H1 (cell line): ENCODE measurements at regions not wholly inside any gene's neighbourhood (a gene's known extent, or its start where the extent isn't known, plus 50 kb on each side); places are given as distances from the start of the nearest gene placed in this dataset.

Experiments
- CTCF ChIA-PET: fragments of 300-600 bp; sonication (Branson Sonifier 250); formaldehyde crosslinking; loops from one replicate; lab custom pipeline; 2021; ENCODE audit not compliant: partially characterized antibody; lab: Charles Lee
- POLR2A ChIA-PET: fragments of 300-600 bp; sonication (Branson Sonifier 250); formaldehyde crosslinking; loops from one replicate; lab custom pipeline; 2021; ENCODE audit warnings: inconsistent platforms; ENCODE audit not compliant: partially characterized antibody; lab: Charles Lee
- DNase-seq, 2 experiments: peaks; one replicate each; pipeline versions ENCODE4 v3.0.0 to v3.0.0-alpha.2; 2010 to 2022; ENCODE audit warnings: low spot score in 2 of 2, low read depth in 1 of 2, mixed read lengths in 1 of 2
- FAIRE-seq: peaks from 2 replicates; lab custom pipeline; 2011; peaks lifted over from hg19 to GRCh38; lab: Jason Lieb, UNC
- H2AFZ ChIP-seq: 2 replicates; pipeline ENCODE4 v1.8.1; 2012; ENCODE audit warnings: low read length, inconsistent platforms
- H2AK5ac ChIP-seq: 2 replicates; pipeline ENCODE4 v1.6.1; 2013; ENCODE audit warnings: low read depth, low read length
- H2BK120ac ChIP-seq: replicated peaks from 2 replicates; pipeline ENCODE3; 2013; ENCODE audit warnings: low read depth, low read length, inconsistent platforms
- H2BK12ac ChIP-seq: 2 replicates; pipeline ENCODE4 v1.6.1; 2013; ENCODE audit warnings: low read depth, low read length
- H2BK15ac ChIP-seq: 2 replicates; pipeline ENCODE4 v1.6.1; 2013; ENCODE audit warnings: low read length
- H2BK20ac ChIP-seq: 2 replicates; pipeline ENCODE4 v1.6.1; 2013; ENCODE audit warnings: low read length
- H2BK5ac ChIP-seq: 2 replicates; pipeline ENCODE4 v1.6.1; 2013; ENCODE audit warnings: low read depth, low read length
- H3K14ac ChIP-seq: 2 replicates; pipeline ENCODE4 v1.6.1; 2013; ENCODE audit warnings: inconsistent platforms; ENCODE audit not compliant: insufficient read length
- H3K18ac ChIP-seq: 2 replicates; pipeline ENCODE4 v1.6.1; 2013; ENCODE audit warnings: low read length; ENCODE audit errors: extremely low read depth
- H3K23ac ChIP-seq: 2 replicates; pipeline ENCODE4 v1.6.1; 2013; ENCODE audit warnings: inconsistent platforms; ENCODE audit not compliant: insufficient read length
- H3K23me2 ChIP-seq: 2 replicates; pipeline ENCODE4 v1.6.1; 2013; ENCODE audit warnings: low read depth, low read length
- H3K27ac ChIP-seq: 2 replicates; pipeline ENCODE4 v1.6.1; 2011; ENCODE audit warnings: low read depth, low read length, inconsistent platforms
- H3K27me3 ChIP-seq, 4 experiments: replicated peaks in 1 of 4; 1 replicate in 1 of 4; 2 replicates in 3 of 4; pipeline versions ENCODE4 v1.6.1 to v1.8.1; 2011 to 2013; ENCODE audit warnings: low read length in 3 of 4, mild to moderate bottlenecking in 3 of 4, inconsistent platforms in 2 of 4, mixed read lengths in 2 of 4, moderate library complexity in 1 of 4; ENCODE audit not compliant: control insufficient read depth in 3 of 4, insufficient read depth in 3 of 4; ENCODE audit errors: extremely low read depth in 1 of 4
- H3K36me3 ChIP-seq, 4 experiments: 2 replicates each; pipeline versions ENCODE4 v1.6.1 to v1.8.1; 2011 to 2013; ENCODE audit warnings: mild to moderate bottlenecking in 4 of 4, low read length in 3 of 4, moderate library complexity in 2 of 4, control low read depth in 1 of 4, inconsistent platforms in 1 of 4; ENCODE audit not compliant: insufficient read depth in 4 of 4, control insufficient read depth in 2 of 4
- H3K4ac ChIP-seq: replicated peaks from 2 replicates; pipeline ENCODE3; 2013; ENCODE audit warnings: low read length, low read depth, mixed read lengths, inconsistent platforms; ENCODE audit not compliant: insufficient read length
- H3K4me1 ChIP-seq, 4 experiments: replicated peaks in 1 of 4; 1 replicate in 1 of 4; 2 replicates in 3 of 4; pipeline versions ENCODE4 v1.6.1 to v1.8.1; 2011 to 2013; ENCODE audit warnings: low read length in 3 of 4, inconsistent platforms in 2 of 4, mixed read lengths in 1 of 4; ENCODE audit not compliant: insufficient read depth in 4 of 4, control insufficient read depth in 3 of 4
- H3K4me2 ChIP-seq, 2 experiments: 2 replicates each; pipeline versions ENCODE4 v1.6.1 to v1.8.1; 2011 to 2013; ENCODE audit warnings: low read depth in 2 of 2, low read length in 2 of 2, control low read depth in 1 of 2, inconsistent platforms in 1 of 2, mild to moderate bottlenecking in 1 of 2; ENCODE audit not compliant: insufficient read depth in 1 of 2
- H3K4me3 ChIP-seq, 4 experiments: fragments of 200-600, 300-600 bp in 1 of 4; sonication (generic), shearing (Covaris generic), sonication (Bioruptor Twin) in 1 of 4; 2 replicates each; pipeline versions ENCODE4 v1.5.1 to v1.8.1; 2011 to 2016; ENCODE audit warnings: low read length in 4 of 4, low read depth in 3 of 4, control low read depth in 2 of 4, inconsistent platforms in 2 of 4, mild to moderate bottlenecking in 2 of 4, mixed read lengths in 1 of 4, moderate library complexity in 1 of 4; ENCODE audit not compliant: insufficient read depth in 2 of 4; ENCODE audit errors: extremely low read depth in 1 of 4
- H3K56ac ChIP-seq: replicated peaks from 2 replicates; pipeline ENCODE3; 2013; ENCODE audit warnings: low read depth, mild to moderate bottlenecking, mixed read lengths, low read length, inconsistent platforms; ENCODE audit not compliant: insufficient read length
- H3K79me1 ChIP-seq: 2 replicates; pipeline ENCODE4 v1.6.1; 2013; ENCODE audit warnings: low read depth, low read length, control low read depth
- H3K79me2 ChIP-seq, 2 experiments: 2 replicates each; pipeline versions ENCODE4 v1.6.1 to v1.8.1; 2012 to 2013; ENCODE audit warnings: low read length in 2 of 2, mild to moderate bottlenecking in 2 of 2, inconsistent platforms in 1 of 2; ENCODE audit not compliant: insufficient read depth in 2 of 2, control insufficient read depth in 1 of 2
- H3K9ac ChIP-seq, 4 experiments: replicated peaks in 1 of 4; 1 replicate in 1 of 4; 2 replicates in 3 of 4; pipeline versions ENCODE4 v1.6.1 to v1.8.1; 2011 to 2013; ENCODE audit warnings: low read depth in 3 of 4, low read length in 3 of 4, control low read depth in 2 of 4, mild to moderate bottlenecking in 2 of 4, moderate library complexity in 2 of 4, inconsistent platforms in 1 of 4; ENCODE audit errors: extremely low read depth in 1 of 4
- H3K9me3 ChIP-seq, 2 experiments: 2 replicates each; pipeline versions ENCODE4 v1.6.1 to v1.8.1; 2012 to 2013; ENCODE audit warnings: mild to moderate bottlenecking in 2 of 2, moderate library complexity in 2 of 2, control low read depth in 1 of 2, inconsistent platforms in 1 of 2, low read depth in 1 of 2, low read length in 1 of 2, mixed read lengths in 1 of 2; ENCODE audit not compliant: insufficient read depth in 2 of 2
- H4K20me1 ChIP-seq, 2 experiments: replicated peaks in 1 of 2; 2 replicates each; pipeline versions ENCODE3 to v1.8.1; 2011 to 2013; ENCODE audit warnings: inconsistent platforms in 2 of 2, low read length in 2 of 2, mild to moderate bottlenecking in 1 of 2; ENCODE audit not compliant: insufficient read depth in 2 of 2, control insufficient read depth in 1 of 2
- H4K5ac ChIP-seq: 2 replicates; pipeline ENCODE4 v1.6.1; 2013; ENCODE audit warnings: low read length, low read depth, mixed read lengths, inconsistent platforms; ENCODE audit not compliant: insufficient read length
- H4K8ac ChIP-seq: 2 replicates; pipeline ENCODE4 v1.8.0; 2013; ENCODE audit warnings: mild to moderate bottlenecking, moderate library complexity, low read length, inconsistent platforms; ENCODE audit not compliant: insufficient read depth; ENCODE audit errors: extremely low read depth
- H4K91ac ChIP-seq: replicated peaks from 2 replicates; pipeline ENCODE3; 2013; ENCODE audit warnings: low read length, mixed read lengths, inconsistent platforms; ENCODE audit not compliant: insufficient read length
- CREB1 ChIP-seq: IDR thresholded peaks from 2 replicates; pipeline ENCODE4 v1.6.1; 2012; ENCODE audit warnings: inconsistent platforms
- CTBP2 ChIP-seq: IDR thresholded peaks from 2 replicates; pipeline ENCODE4 v1.7.0; 2011; ENCODE audit warnings: borderline replicate concordance, mild to moderate bottlenecking, moderate library complexity, mixed read lengths, low read length; ENCODE audit not compliant: insufficient read depth, insufficient read length
- EGR1 ChIP-seq: IDR thresholded peaks from 2 replicates; pipeline ENCODE4 v1.6.1; 2011; ENCODE audit warnings: low read depth, low read length, borderline replicate concordance
- EP300 ChIP-seq, 2 experiments: IDR thresholded peaks; 1 replicate in 1 of 2; 2 replicates in 1 of 2; pipeline ENCODE4 v1.6.1; 2011 to 2012; ENCODE audit warnings: low read depth in 2 of 2, low read length in 2 of 2, mild to moderate bottlenecking in 2 of 2, borderline replicate concordance in 1 of 2, inconsistent platforms in 1 of 2, moderate library complexity in 1 of 2
- GABPA ChIP-seq: IDR thresholded peaks from 2 replicates; pipeline ENCODE4 v1.6.1; 2011; ENCODE audit warnings: mild to moderate bottlenecking, low read length, moderate library complexity, borderline replicate concordance; ENCODE audit not compliant: insufficient read depth
- MAFK ChIP-seq: IDR thresholded peaks from 2 replicates; pipeline ENCODE4 v1.6.1; 2012; ENCODE audit warnings: low read depth, mild to moderate bottlenecking, improper control_type of control experiment, low read length
- POLR2A ChIP-seq, 2 experiments: IDR thresholded peaks; 1 replicate in 1 of 2; 2 replicates in 1 of 2; pipeline ENCODE4 v1.6.1; 2011; ENCODE audit warnings: low read depth in 2 of 2, low read length in 2 of 2, mild to moderate bottlenecking in 2 of 2; ENCODE audit errors: control extremely low read depth in 1 of 2
- RAD21 ChIP-seq, 2 experiments: IDR thresholded peaks in 1 of 2; conservative IDR thresholded peaks in 1 of 2; 2 replicates each; pipeline ENCODE4 v1.6.1; 2011; ENCODE audit warnings: low read depth in 2 of 2, low read length in 2 of 2, improper control_type of control experiment in 1 of 2, inconsistent platforms in 1 of 2, mild to moderate bottlenecking in 1 of 2, moderate library complexity in 1 of 2
- RBBP5 ChIP-seq: IDR thresholded peaks from 2 replicates; pipeline ENCODE4 v1.7.1; 2012; ENCODE audit warnings: low read depth, mild to moderate bottlenecking, inconsistent platforms, low read length, moderate library complexity, borderline replicate concordance
- SIX5 ChIP-seq: IDR thresholded peaks from 2 replicates; pipeline ENCODE4 v1.6.1; 2011; ENCODE audit warnings: mild to moderate bottlenecking, low read depth, low read length
- SRF ChIP-seq: IDR thresholded peaks from 2 replicates; pipeline ENCODE4 v1.6.1; 2011; ENCODE audit warnings: mild to moderate bottlenecking, low read depth, low read length, moderate library complexity
- TCF12 ChIP-seq: IDR thresholded peaks from 2 replicates; pipeline ENCODE4 v1.6.1; 2011; ENCODE audit warnings: low read depth, mild to moderate bottlenecking, low read length
- WGBS, 2 experiments: shearing (Covaris generic) in 1 of 2; methylation state at CpG; one replicate each; pipeline versions ENCODE4 v1.1.6 to v1.1.7; 2013 to 2015; ENCODE audit warnings: low lambda C conversion rate in 2 of 2, mixed read lengths in 2 of 2, inconsistent platforms in 1 of 2, low coverage in 1 of 2, missing lambda C conversion rate in 1 of 2; ENCODE audit not compliant: insufficient replicate concordance in 2 of 2, insufficient coverage in 1 of 2, insufficient read length in 1 of 2; ENCODE audit errors: extremely low coverage in 1 of 2, missing lambda C conversion rate in 1 of 2; 5-methylcytosine and 5-hydroxymethylcytosine counted together

DNA sequence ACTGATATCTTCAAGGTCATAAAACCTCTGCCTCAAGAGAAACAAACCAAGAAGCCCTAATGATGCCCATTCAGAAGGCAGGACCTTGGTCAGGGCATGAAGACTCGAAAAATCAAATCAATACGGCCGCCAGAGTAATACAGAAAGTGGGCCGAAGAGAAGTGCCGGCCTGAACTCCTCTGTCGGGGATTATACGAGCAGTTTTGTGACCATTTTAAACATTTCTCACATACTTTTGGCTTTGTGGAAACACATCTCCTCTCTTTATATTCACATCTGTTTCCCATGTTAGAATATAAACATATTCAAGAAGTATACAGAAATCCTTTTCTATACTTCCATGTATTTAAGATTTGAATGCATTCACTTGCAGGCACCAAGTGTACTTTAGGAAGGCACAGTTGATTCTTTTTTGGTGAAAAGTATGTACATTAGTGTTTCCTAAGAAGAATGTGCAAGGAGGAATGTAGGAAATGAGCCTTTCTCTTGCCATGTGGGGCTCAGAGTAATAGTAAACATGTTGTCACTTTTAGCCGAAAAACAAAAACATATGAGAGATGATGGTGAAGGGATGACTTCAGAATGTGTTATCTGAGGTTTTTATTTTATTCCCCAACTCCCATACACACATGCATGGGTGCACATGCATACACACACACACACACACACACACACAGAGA, 707.9 kb upstream of the ID2 start:
- 96% methylated on average over 8 of the region's 8 CpGs; no CpG with 5 or more reads in 1 of the 2 experiments for WGBS, 2 experiments
- no peaks in the 10 kb centered on the region for H3K79me1 ChIP-seq
- H3K18ac ChIP-seq: no peak overlapping the region
- CTCF ChIA-PET: no interaction called here
- no peaks in the 10 kb centered on the region for H4K20me1 ChIP-seq
- no peak overlapping the region for H2AFZ ChIP-seq
- no peak overlapping the region for H4K8ac ChIP-seq
- no peak overlapping the region for H3K4me2 ChIP-seq
- no peak overlapping the region for H3K14ac ChIP-seq
- H3K23me2 ChIP-seq: no peaks in the 10 kb centered on the region
- H3K36me3 ChIP-seq: no peaks in the 10 kb centered on the region
- H3K23ac ChIP-seq: no peak overlapping the region
- no peak overlapping the region for H2BK120ac ChIP-seq
- H3K9me3 ChIP-seq: no peaks in the 10 kb centered on the region
- no peak overlapping the region for H2BK12ac ChIP-seq
- TF ChIP-seq TCF12 (no peak), GABPA (no peak), SRF (no peak), RBBP5 (no peak), EGR1 (no peak), CTBP2 (no peak), POLR2A (IDR thresholded peaks at IDR 0.05; ENCODE audit: control extremely low read depth in 1 of 2, low read depth in 2 of 2, low read length in 2 of 2) (no peak), RAD21 (IDR thresholded peaks at IDR 0.05 in 1 of 2, conservative IDR thresholded peaks at IDR 0.05 in 1 of 2; ENCODE audit: low read depth in 2 of 2, low read length in 2 of 2) (no peak), MAFK (no peak), SIX5 (no peak), CREB1 (no peak), EP300 (IDR thresholded peaks at IDR 0.05; ENCODE audit: borderline replicate concordance in 1 of 2, low read depth in 2 of 2, low read length in 2 of 2) (no peak)
- FAIRE-seq: no peak
- no peak overlapping the region for H3K4ac ChIP-seq
- no peak overlapping the region for H3K27ac ChIP-seq
- no peak for DNase-seq
- H3K4me3 ChIP-seq: no peak overlapping the region
- H4K91ac ChIP-seq: no peak overlapping the region
- H2BK20ac ChIP-seq: no peak overlapping the region
- H3K4me1 ChIP-seq: peaks cover 0 to 5% (median 0%) of the 10 kb centered on the region in 4 experiments; a peak in 2 of 7 replicates
- H3K79me2 ChIP-seq: no peaks in the 10 kb centered on the region
- H2BK5ac ChIP-seq: no peak overlapping the region
- H3K56ac ChIP-seq: no peak overlapping the region
- H3K27me3 ChIP-seq: no peaks in the 10 kb centered on the region
- no peak overlapping the region for H2AK5ac ChIP-seq
- no peak overlapping the region for H4K5ac ChIP-seq
- POLR2A ChIA-PET: no interaction called here
- H3K9ac ChIP-seq: no peak overlapping the region
- no peak overlapping the region for H2BK15ac ChIP-seq
